ENCODE measurements at regions not wholly inside any gene's neighbourhood (a gene's known extent, or its start where the extent isn't known, plus 50 kb on each side); places are given as distances from the start of the nearest gene placed in this dataset.

GRCh38 chr9:11432361-11432760, 819.6 kb upstream of the PTPRD start:
- TF ChIP-seq CTCF (conservative IDR thresholded peaks at IDR 0.05; ENCODE audit: low read depth, low read length) (no peak), EZH2 (IDR thresholded peaks at IDR 0.05; ENCODE audit: borderline replicate concordance, low read depth, low read length, poor library complexity, severe bottlenecking) (no peak)
